ENCODE measurements at regions not wholly inside any gene's neighbourhood (a gene's known extent, or its start where the extent isn't known, plus 50 kb on each side); places are given as distances from the start of the nearest gene placed in this dataset.

GRCh38 chr6:142679907-142680700, 264.9 kb downstream of the HIVEP2 start:
- TF ChIP-seq, protein P1, sequence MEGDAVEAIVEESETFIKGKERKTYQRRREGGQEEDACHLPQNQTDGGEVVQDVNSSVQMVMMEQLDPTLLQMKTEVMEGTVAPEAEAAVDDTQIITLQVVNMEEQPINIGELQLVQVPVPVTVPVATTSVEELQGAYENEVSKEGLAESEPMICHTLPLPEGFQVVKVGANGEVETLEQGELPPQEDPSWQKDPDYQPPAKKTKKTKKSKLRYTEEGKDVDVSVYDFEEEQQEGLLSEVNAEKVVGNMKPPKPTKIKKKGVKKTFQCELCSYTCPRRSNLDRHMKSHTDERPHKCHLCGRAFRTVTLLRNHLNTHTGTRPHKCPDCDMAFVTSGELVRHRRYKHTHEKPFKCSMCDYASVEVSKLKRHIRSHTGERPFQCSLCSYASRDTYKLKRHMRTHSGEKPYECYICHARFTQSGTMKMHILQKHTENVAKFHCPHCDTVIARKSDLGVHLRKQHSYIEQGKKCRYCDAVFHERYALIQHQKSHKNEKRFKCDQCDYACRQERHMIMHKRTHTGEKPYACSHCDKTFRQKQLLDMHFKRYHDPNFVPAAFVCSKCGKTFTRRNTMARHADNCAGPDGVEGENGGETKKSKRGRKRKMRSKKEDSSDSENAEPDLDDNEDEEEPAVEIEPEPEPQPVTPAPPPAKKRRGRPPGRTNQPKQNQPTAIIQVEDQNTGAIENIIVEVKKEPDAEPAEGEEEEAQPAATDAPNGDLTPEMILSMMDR (IDR thresholded peaks at IDR 0.05; ENCODE audit: insufficient read depth, low read length, poor library complexity, severe bottlenecking) = no peak
- Histone ChIP-seq H3K36me3 (ENCODE audit: control insufficient read depth, insufficient read depth, low read length) (no peaks in the 10 kb centered on the region), H3K27me3 (ENCODE audit: control insufficient read depth, insufficient read depth, low read length) (peaks cover 2% of the 10 kb centered on the region), H3K4me3 (ENCODE audit: low read depth, low read length) (no peak overlapping the region)
- no peak for DNase-seq (ENCODE audit: low read depth)

GRCh38 chr6:142681099-142681498, 263.9 kb downstream of the HIVEP2 start:
- no peaks in the 10 kb centered on the region for H3K27me3 ChIP-seq (ENCODE audit: control insufficient read depth, insufficient read depth, low read length)
- no peak overlapping the region for H3K4me3 ChIP-seq (ENCODE audit: low read depth, low read length)
- no peaks in the 10 kb centered on the region for H3K36me3 ChIP-seq (ENCODE audit: control insufficient read depth, insufficient read depth, low read length)
- DNase-seq (ENCODE audit: low read depth) = no peak
- TF ChIP-seq, protein P1 (IDR thresholded peaks at IDR 0.05; ENCODE audit: insufficient read depth, low read length, poor library complexity, severe bottlenecking) = no peak

DNA sequence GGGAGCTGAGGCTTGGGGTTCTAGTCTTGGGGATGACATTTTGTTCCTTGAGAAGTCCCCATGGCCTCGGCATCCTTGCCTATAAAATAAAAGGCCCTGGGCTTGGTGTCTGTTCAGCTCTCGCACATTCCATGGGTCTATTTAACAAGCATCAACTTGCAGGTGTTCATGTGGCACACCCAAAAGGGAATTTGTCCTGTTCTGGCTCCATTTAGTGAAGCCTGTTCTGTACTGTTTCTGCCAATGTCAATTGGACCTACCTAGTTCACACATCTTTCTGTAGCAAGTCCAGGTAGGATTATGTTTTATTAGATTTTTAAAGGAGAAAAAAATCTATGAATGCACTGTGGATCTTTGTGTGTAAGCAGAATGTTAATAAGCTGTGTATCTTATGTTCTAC, 262.0 kb downstream of the HIVEP2 start:
- no peak for DNase-seq (ENCODE audit: low read depth)
- H3K36me3 ChIP-seq (ENCODE audit: control insufficient read depth, insufficient read depth, low read length) = no peaks in the 10 kb centered on the region
- H3K4me3 ChIP-seq (ENCODE audit: low read depth, low read length) = no peak overlapping the region
- TF ChIP-seq, protein P1 (IDR thresholded peaks at IDR 0.05; ENCODE audit: insufficient read depth, low read length, poor library complexity, severe bottlenecking) = no peak
- no peaks in the 10 kb centered on the region for H3K27me3 ChIP-seq (ENCODE audit: control insufficient read depth, insufficient read depth, low read length)

GRCh38 chr6:142683714-142684141, 261.2 kb downstream of the HIVEP2 start:
- TF ChIP-seq, protein P1 (IDR thresholded peaks at IDR 0.05; ENCODE audit: insufficient read depth, low read length, poor library complexity, severe bottlenecking) = no peak
- no peak overlapping the region for H3K4me3 ChIP-seq (ENCODE audit: low read depth, low read length)
- no peaks in the 10 kb centered on the region for H3K36me3 ChIP-seq (ENCODE audit: control insufficient read depth, insufficient read depth, low read length)
- DNase-seq (ENCODE audit: low read depth) = no peak
- no peaks in the 10 kb centered on the region for H3K27me3 ChIP-seq (ENCODE audit: control insufficient read depth, insufficient read depth, low read length)

DNA sequence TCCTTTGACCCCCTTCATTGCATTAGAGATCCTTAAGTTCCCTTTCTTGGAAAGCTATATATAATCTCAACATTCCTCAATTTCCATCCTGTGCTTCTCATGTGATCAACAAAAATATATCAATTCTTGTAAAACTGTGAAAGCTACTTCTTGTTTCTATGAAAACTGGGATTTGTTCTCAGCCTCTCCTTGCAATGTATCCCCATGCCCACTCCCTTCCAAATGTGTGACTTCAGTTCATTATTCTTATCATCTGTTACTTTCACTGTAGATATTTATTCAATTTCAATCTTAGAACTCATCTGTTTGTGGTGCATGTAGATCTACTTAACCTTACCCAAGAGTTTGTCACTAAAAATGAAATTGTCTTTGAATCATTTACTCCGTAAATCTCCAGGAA, 260.6 kb downstream of the HIVEP2 start:
- H3K4me3 ChIP-seq (ENCODE audit: low read depth, low read length) = no peak overlapping the region
- no peak for DNase-seq (ENCODE audit: low read depth)
- no peaks in the 10 kb centered on the region for H3K27me3 ChIP-seq (ENCODE audit: control insufficient read depth, insufficient read depth, low read length)
- H3K36me3 ChIP-seq (ENCODE audit: control insufficient read depth, insufficient read depth, low read length) = no peaks in the 10 kb centered on the region
- TF ChIP-seq, protein P1 (IDR thresholded peaks at IDR 0.05; ENCODE audit: insufficient read depth, low read length, poor library complexity, severe bottlenecking) = no peak
